ENCODE measurements at regions not wholly inside any gene's neighbourhood (a gene's known extent, or its start where the extent isn't known, plus 50 kb on each side); places are given as distances from the start of the nearest gene placed in this dataset.

GRCh38 chr5:121088341-121088740 is 624.2 kb downstream of the PRR16 start:
- TF ChIP-seq ZNF501 (tag by site-specific recombination; IDR thresholded peaks at IDR 0.05) (no peak), TCF7L2 (IDR thresholded peaks at IDR 0.05; ENCODE audit: borderline replicate concordance, low read depth, low read length) (no peak)
- TF ChIP-seq, protein P1, sequence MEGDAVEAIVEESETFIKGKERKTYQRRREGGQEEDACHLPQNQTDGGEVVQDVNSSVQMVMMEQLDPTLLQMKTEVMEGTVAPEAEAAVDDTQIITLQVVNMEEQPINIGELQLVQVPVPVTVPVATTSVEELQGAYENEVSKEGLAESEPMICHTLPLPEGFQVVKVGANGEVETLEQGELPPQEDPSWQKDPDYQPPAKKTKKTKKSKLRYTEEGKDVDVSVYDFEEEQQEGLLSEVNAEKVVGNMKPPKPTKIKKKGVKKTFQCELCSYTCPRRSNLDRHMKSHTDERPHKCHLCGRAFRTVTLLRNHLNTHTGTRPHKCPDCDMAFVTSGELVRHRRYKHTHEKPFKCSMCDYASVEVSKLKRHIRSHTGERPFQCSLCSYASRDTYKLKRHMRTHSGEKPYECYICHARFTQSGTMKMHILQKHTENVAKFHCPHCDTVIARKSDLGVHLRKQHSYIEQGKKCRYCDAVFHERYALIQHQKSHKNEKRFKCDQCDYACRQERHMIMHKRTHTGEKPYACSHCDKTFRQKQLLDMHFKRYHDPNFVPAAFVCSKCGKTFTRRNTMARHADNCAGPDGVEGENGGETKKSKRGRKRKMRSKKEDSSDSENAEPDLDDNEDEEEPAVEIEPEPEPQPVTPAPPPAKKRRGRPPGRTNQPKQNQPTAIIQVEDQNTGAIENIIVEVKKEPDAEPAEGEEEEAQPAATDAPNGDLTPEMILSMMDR (tag by site-specific recombination; IDR thresholded peaks at IDR 0.05): no peak
